GM12891 (cell line): ENCODE measurements at regions not wholly inside any gene's neighbourhood (a gene's known extent, or its start where the extent isn't known, plus 50 kb on each side); places are given as distances from the start of the nearest gene placed in this dataset.

Source experiments
- POLR2A ChIP-seq: IDR thresholded peaks from 2 replicates; pipeline ENCODE4 v1.6.1; 2011; ENCODE audit warnings: low read depth, low read length, control low read depth
- TAF1 ChIP-seq: IDR thresholded peaks from 2 replicates; pipeline ENCODE4 v1.6.1; 2011; ENCODE audit warnings: low read depth, low read length, control low read depth

DNA sequence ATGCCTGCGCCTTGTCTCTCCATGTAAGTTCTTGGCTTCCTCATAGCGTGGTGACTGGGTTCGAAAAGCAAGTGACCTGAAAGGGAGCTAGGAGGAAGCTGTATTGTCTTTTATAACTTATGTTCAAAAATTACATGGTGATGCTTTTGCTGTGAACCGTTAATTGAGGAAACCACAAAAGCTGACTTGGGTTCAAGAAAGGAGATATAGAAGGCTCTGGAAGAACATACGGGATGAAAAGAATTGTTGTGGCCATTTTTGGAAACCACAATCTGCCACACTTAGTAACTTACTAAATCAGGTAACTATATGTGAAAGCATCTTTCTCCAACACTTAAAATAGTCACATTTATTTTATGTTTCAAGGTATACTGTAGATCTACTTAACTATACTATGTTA lies 177.0 kb upstream of the RBMS1 start:
- TF ChIP-seq POLR2A (no peak), TAF1 (no peak)
